ENCODE measurements at regions not wholly inside any gene's neighbourhood (a gene's known extent, or its start where the extent isn't known, plus 50 kb on each side); places are given as distances from the start of the nearest gene placed in this dataset. TPM values are rescaled to one million over a fixed set of nuclear protein-coding genes. Genes with fewer than 3 reads are reported as not detected.

DNA sequence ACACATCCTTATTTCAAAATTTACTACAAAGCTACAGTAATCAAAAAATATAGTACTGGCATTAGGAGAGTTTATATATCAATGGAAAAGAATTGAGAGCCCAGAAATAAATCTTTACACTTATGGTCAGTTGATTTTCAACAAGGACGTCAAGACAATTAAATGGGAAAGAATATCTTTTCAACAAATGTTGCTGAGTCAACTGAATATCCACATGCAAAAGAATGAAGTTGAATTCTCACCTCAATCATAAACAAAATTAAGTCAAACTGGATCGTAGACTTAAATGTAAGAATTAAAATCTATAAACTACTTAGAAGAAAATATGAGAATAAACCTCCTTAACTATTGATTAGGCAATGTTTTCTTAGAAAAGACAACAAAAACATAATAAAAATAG, 61.5 kb upstream of the PRR16 start:
- intact Hi-C loops (cut with DNase I): no loop called here
- H3K27ac ChIP-seq: no peak overlapping the region
- H3K27me3 ChIP-seq: no peaks in the 10 kb centered on the region
- H3K9me3 ChIP-seq: no peaks in the 10 kb centered on the region
- DNase-seq: no peak
- no peak overlapping the region for H3K4me3 ChIP-seq
- TF ChIP-seq POLR2A (IDR thresholded peaks at IDR 0.05): no peak
- no peak for TF ChIP-seq EP300 (IDR thresholded peaks at IDR 0.05)
- TF ChIP-seq CTCF (IDR thresholded peaks at IDR 0.05): no peak
- H3K4me1 ChIP-seq (ENCODE audit: insufficient read depth): no peaks in the 10 kb centered on the region
- no peaks in the 10 kb centered on the region for H3K36me3 ChIP-seq
- WGBS, 3 donors: 76 to 81% (median 78%) methylated on average over 2 of the region's 2 CpGs

- Histone ChIP-seq H3K9me3 (no peaks in the 10 kb centered on the region), H3K27ac (no peak overlapping the region), H3K4me3 (no peak overlapping the region), H3K4me1 (ENCODE audit: insufficient read depth) (no peaks in the 10 kb centered on the region), H3K36me3 (no peaks in the 10 kb centered on the region), H3K27me3 (no peaks in the 10 kb centered on the region)
- intact Hi-C loops (cut with DNase I): no loop called here
- TF ChIP-seq EP300 (IDR thresholded peaks at IDR 0.05): no peak
- TF ChIP-seq POLR2A (IDR thresholded peaks at IDR 0.05): no peak
- no peak for TF ChIP-seq CTCF (IDR thresholded peaks at IDR 0.05)
- 40 to 66% (median 48%) methylated on average over 1 of the region's 1 CpG for WGBS, 3 donors
- no peak for DNase-seq
These were observed 58.7 kb upstream of the PRR16 start for GRCh38 chr5:120405286-120405864.

GRCh38 chr5:120405923-120406322, 58.2 kb upstream of the PRR16 start:
- no peak for TF ChIP-seq CTCF (IDR thresholded peaks at IDR 0.05)
- TF ChIP-seq POLR2A (IDR thresholded peaks at IDR 0.05): no peak
- Histone ChIP-seq H3K27me3 (no peaks in the 10 kb centered on the region), H3K27ac (no peak overlapping the region), H3K9me3 (no peaks in the 10 kb centered on the region), H3K4me3 (no peak overlapping the region), H3K36me3 (no peaks in the 10 kb centered on the region), H3K4me1 (ENCODE audit: insufficient read depth) (no peaks in the 10 kb centered on the region)
- intact Hi-C loops (cut with DNase I): no loop called here
- no peak for DNase-seq

- DNase-seq: no peak
- Histone ChIP-seq H3K4me3 (no peak overlapping the region), H3K4me1 (ENCODE audit: insufficient read depth) (no peaks in the 10 kb centered on the region), H3K27me3 (no peaks in the 10 kb centered on the region), H3K9me3 (no peaks in the 10 kb centered on the region), H3K27ac (no peak overlapping the region), H3K36me3 (no peaks in the 10 kb centered on the region)
- no peak for TF ChIP-seq POLR2A (IDR thresholded peaks at IDR 0.05)
- no peak for TF ChIP-seq CTCF (IDR thresholded peaks at IDR 0.05)
- no peak for TF ChIP-seq EP300 (IDR thresholded peaks at IDR 0.05)
- 84 to 87% (median 84%) methylated on average over 3 of the region's 3 CpGs for WGBS, 3 donors
- intact Hi-C loops (cut with DNase I): no loop called here
These were observed 50.4 kb upstream of the PRR16 start for GRCh38 chr5:120413686-120414085.

Small RNA genes lying in the stretch of these regions (small RNA-seq; reads per million reads assigned to genes)
- not detected for gene RNU6-718P
